SK-N-SH treated with all-trans-retinoic acid at 6 μM for 48 hours (cell line): ENCODE measurements at regions not wholly inside any gene's neighbourhood (a gene's known extent, or its start where the extent isn't known, plus 50 kb on each side); places are given as distances from the start of the nearest gene placed in this dataset.

Experiments used
- ATAC-seq: fragments of 200-7000 bp; cut with Tn5 transposase; 3 replicates; pipeline ENCODE4 v1.9.1; 2020; ENCODE audit warnings: mild to moderate bottlenecking, moderate library complexity
- ARNTL ChIP-seq: fragments of 450-650 bp; formaldehyde crosslinking; IDR thresholded peaks from 2 replicates; pipeline ENCODE4 v1.5.0; 2020; ENCODE audit warnings: low read depth, mild to moderate bottlenecking, moderate library complexity, borderline replicate concordance
- BACH2 ChIP-seq: fragments of 250-450 bp; sonication (Bioruptor Pico); IDR thresholded peaks from 2 replicates; pipeline ENCODE4 v1.9.0; 2021; ENCODE audit warnings: mild to moderate bottlenecking, borderline replicate concordance
- CSRNP3 ChIP-seq: fragments of 250-450 bp; sonication (Bioruptor Pico); IDR thresholded peaks from 2 replicates; pipeline ENCODE4 v1.5.1; 2021; ENCODE audit warnings: mild to moderate bottlenecking, moderate library complexity
- ESRRG ChIP-seq: fragments of 250-450 bp; sonication (Bioruptor Pico); IDR thresholded peaks from 2 replicates; pipeline ENCODE4 v1.6.1; 2021; ENCODE audit warnings: mild to moderate bottlenecking
- GLIS3 ChIP-seq: fragments of 250-450 bp; sonication (Bioruptor Pico); IDR thresholded peaks from 2 replicates; pipeline ENCODE4 v1.5.0; 2020; ENCODE audit warnings: mild to moderate bottlenecking, moderate library complexity
- ISL1 ChIP-seq: fragments of 250-450 bp; sonication (Bioruptor Pico); IDR thresholded peaks from 2 replicates; pipeline ENCODE4 v2.1.2; 2022; ENCODE audit warnings: mild to moderate bottlenecking, moderate library complexity
- OSR1 ChIP-seq: fragments of 250-450 bp; sonication (Bioruptor Pico); IDR thresholded peaks from 2 replicates; pipeline ENCODE4 v1.8.0; 2022; ENCODE audit warnings: moderate library complexity, mild to moderate bottlenecking, inconsistent platforms
- PATZ1 ChIP-seq: fragments of 250-450 bp; sonication (Bioruptor Pico); IDR thresholded peaks from 2 replicates; pipeline ENCODE4 v1.8.0; 2020; ENCODE audit warnings: mild to moderate bottlenecking, moderate library complexity, borderline replicate concordance
- POU6F1 ChIP-seq: fragments of 250-450 bp; sonication (Bioruptor Pico); IDR thresholded peaks from 2 replicates; pipeline ENCODE4 v1.8.0; 2021; ENCODE audit warnings: low read depth, mild to moderate bottlenecking, moderate library complexity, borderline replicate concordance
- PPARA ChIP-seq: fragments of 250-450 bp; sonication (Bioruptor Pico); IDR thresholded peaks from 2 replicates; pipeline ENCODE4 v1.5.0; 2020; ENCODE audit warnings: mild to moderate bottlenecking, borderline replicate concordance
- RARB ChIP-seq: fragments of 250-450 bp; sonication (Bioruptor Pico); IDR thresholded peaks from 2 replicates; pipeline ENCODE4 v1.8.0; 2021; ENCODE audit warnings: mild to moderate bottlenecking, moderate library complexity
- SNAI2 ChIP-seq: fragments of 250-450 bp; sonication (Bioruptor Pico); IDR thresholded peaks from 2 replicates; pipeline ENCODE4 v1.5.0; 2020; ENCODE audit warnings: mild to moderate bottlenecking, moderate library complexity
- TCF4 ChIP-seq: fragments of 250-450 bp; sonication (Bioruptor Pico); IDR thresholded peaks from 2 replicates; pipeline ENCODE4 v1.8.0; 2021; ENCODE audit warnings: mild to moderate bottlenecking, moderate library complexity, borderline replicate concordance
- TOX ChIP-seq: fragments of 250-450 bp; sonication (Bioruptor Pico); IDR thresholded peaks from 2 replicates; pipeline ENCODE4 v1.8.0; 2021; ENCODE audit warnings: mild to moderate bottlenecking, moderate library complexity, borderline replicate concordance
- TSHZ2 ChIP-seq: fragments of 250-450 bp; sonication (Bioruptor Pico); IDR thresholded peaks from 2 replicates; pipeline ENCODE4 v1.5.0; 2020; ENCODE audit warnings: mild to moderate bottlenecking, moderate library complexity
- ZC3H10 ChIP-seq: fragments of 250-450 bp; sonication (Bioruptor Pico); IDR thresholded peaks from 2 replicates; pipeline ENCODE4 v1.5.1; 2021; ENCODE audit warnings: mild to moderate bottlenecking, moderate library complexity
- ZFP3 ChIP-seq: fragments of 250-450 bp; sonication (Bioruptor Pico); IDR thresholded peaks from 2 replicates; pipeline ENCODE4 v1.5.0; 2020; ENCODE audit warnings: mild to moderate bottlenecking, moderate library complexity
- ZFP30 ChIP-seq: fragments of 450-650 bp; formaldehyde crosslinking; IDR thresholded peaks from 2 replicates; pipeline ENCODE4 v1.5.0; 2022; ENCODE audit warnings: mild to moderate bottlenecking, moderate library complexity
- ZNF565 ChIP-seq: fragments of 450-650 bp; formaldehyde crosslinking; conservative IDR thresholded peaks from 2 replicates; pipeline ENCODE4 v1.5.0; 2020; ENCODE audit warnings: low read depth, mild to moderate bottlenecking, moderate library complexity
- ZNF70 ChIP-seq: fragments of 450-650 bp; formaldehyde crosslinking; IDR thresholded peaks from 2 replicates; pipeline ENCODE4 v1.5.0; 2020; ENCODE audit warnings: mild to moderate bottlenecking, moderate library complexity
- ZNF8 ChIP-seq: fragments of 450-650 bp; formaldehyde crosslinking; IDR thresholded peaks from 2 replicates; pipeline ENCODE4 v1.5.0; 2020; ENCODE audit warnings: mild to moderate bottlenecking, moderate library complexity

- TF ChIP-seq CSRNP3 (no peak), ZFP30 (CRISPR knock-in tag) (no peak), RARB (no peak), ESRRG (CRISPR knock-in tag) (no peak), BACH2 (CRISPR knock-in tag) (no peak)
- ATAC-seq, result no peak
These were observed 848.8 kb downstream of the TFAP2A start for GRCh38 chr6:9566096-9566495.

GRCh38 chr6:9564021-9564420 lies 850.9 kb downstream of the TFAP2A start:
- ATAC-seq, result no peak
- TF ChIP-seq GLIS3 (CRISPR knock-in tag) (no peak), ZC3H10 (CRISPR knock-in tag) (no peak), SNAI2 (CRISPR knock-in tag) (no peak), ZNF8 (CRISPR knock-in tag) (no peak), CSRNP3 (no peak), ZFP3 (no peak), BACH2 (CRISPR knock-in tag) (no peak), TOX (CRISPR knock-in tag) (no peak), ZFP30 (CRISPR knock-in tag) (no peak), RARB (no peak), PPARA (CRISPR knock-in tag) (no peak), TSHZ2 (no peak), PATZ1 (CRISPR knock-in tag) (no peak), ISL1 (CRISPR knock-in tag) (no peak), OSR1 (CRISPR knock-in tag) (no peak), POU6F1 (CRISPR knock-in tag) (no peak), ESRRG (CRISPR knock-in tag) (no peak), TCF4 (no peak), ARNTL (CRISPR knock-in tag) (no peak)

DNA sequence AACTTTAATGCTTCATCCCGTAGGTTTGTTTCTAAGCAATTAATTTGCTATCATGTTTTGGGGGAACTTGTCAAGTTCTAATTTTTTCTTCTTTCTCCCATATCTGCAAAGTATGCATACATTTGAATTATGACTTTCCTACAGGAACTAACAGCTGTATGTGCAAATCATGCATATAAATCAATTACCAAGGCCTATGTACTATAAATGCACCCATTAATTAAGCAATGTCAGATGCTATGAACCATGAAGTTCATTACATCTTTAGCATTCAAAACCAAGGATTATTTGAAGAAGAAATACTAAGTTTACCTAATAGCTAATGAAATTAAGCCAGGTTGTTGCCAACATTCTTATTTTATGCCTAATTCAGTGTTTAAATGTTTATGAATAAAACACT lies 851.3 kb downstream of the TFAP2A start:
- no peak for ATAC-seq
- TF ChIP-seq ZFP30 (CRISPR knock-in tag), result no peak
- TF ChIP-seq ZNF565 (CRISPR knock-in tag), result no peak

DNA sequence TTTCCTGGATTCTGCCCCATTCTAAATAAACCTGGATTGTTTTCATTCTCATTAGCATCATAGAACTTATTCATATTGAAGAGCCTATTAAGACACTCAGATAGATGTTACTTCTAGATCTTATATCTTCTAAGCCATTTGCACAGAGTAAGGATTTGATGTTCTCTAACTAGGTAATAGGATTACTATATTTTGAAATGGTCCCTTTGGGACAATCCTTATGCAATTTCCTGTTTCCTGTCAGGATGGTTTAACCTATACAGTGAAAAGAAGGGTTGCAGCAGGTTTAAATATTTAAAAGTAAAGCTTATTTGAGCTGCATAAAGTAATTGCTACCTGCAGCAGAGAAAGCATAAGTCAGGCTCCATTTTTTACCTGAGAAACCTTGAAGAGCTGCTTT lies 860.1 kb downstream of the TFAP2A start:
- TF ChIP-seq OSR1 (CRISPR knock-in tag) (no peak), ZNF70 (no peak), POU6F1 (CRISPR knock-in tag) (no peak), ZNF565 (CRISPR knock-in tag) (no peak), ZFP3 (no peak), ZNF8 (CRISPR knock-in tag) (no peak), ISL1 (CRISPR knock-in tag) (no peak), SNAI2 (CRISPR knock-in tag) (no peak), ZC3H10 (CRISPR knock-in tag) (no peak)
- TF ChIP-seq, all 23 proteins: peak for 0
- no peak for ATAC-seq
